ENCODE measurements at regions not wholly inside any gene's neighbourhood (a gene's known extent, or its start where the extent isn't known, plus 50 kb on each side); places are given as distances from the start of the nearest gene placed in this dataset.

- H3K36me3 Mint-ChIP-seq = no peaks in the 10 kb centered on the region
- H3K27ac Mint-ChIP-seq = peak overlapping the region in 1 of 8 donors; percentile 56
- peaks cover 8 to 14% (median 10%) of the 10 kb centered on the region in 5 donors for H3K9me3 Mint-ChIP-seq
- ChIA-PET CTCF (no interaction called here), POLR2A (no interaction called here)
- no peak overlapping the region for H3K4me3 ChIP-seq (ENCODE audit: low read length)
- H3K27me3 Mint-ChIP-seq = no peaks in the 10 kb centered on the region
- DNase-seq = no peak
- no peak overlapping the region for H3K4me3 Mint-ChIP-seq
- H3K27ac ChIP-seq (ENCODE audit: low read depth, low read length) = no peak overlapping the region
- no peaks in the 10 kb centered on the region for H3K27me3 ChIP-seq (ENCODE audit: insufficient read depth, low read length, poor library complexity, severe bottlenecking)
- H3K4me1 Mint-ChIP-seq = no peaks in the 10 kb centered on the region
- no peaks in the 10 kb centered on the region for H3K36me3 ChIP-seq (ENCODE audit: insufficient read depth, low read length)
- H3K4me1 ChIP-seq (ENCODE audit: insufficient read depth, low read length) = no peaks in the 10 kb centered on the region
- no peaks in the 10 kb centered on the region for H3K9me3 ChIP-seq (ENCODE audit: low read length)
These were observed 105.7 kb upstream of the NUDT12 start for GRCh38 chr5:103668281-103668680.

GRCh38 chr5:103667068-103667467 is 104.5 kb upstream of the NUDT12 start:
- no peaks in the 10 kb centered on the region for H3K27me3 ChIP-seq (ENCODE audit: insufficient read depth, low read length, poor library complexity, severe bottlenecking)
- no peak overlapping the region for H3K27ac ChIP-seq (ENCODE audit: low read depth, low read length)
- POLR2A ChIA-PET = no interaction called here
- no peaks in the 10 kb centered on the region for H3K4me1 ChIP-seq (ENCODE audit: insufficient read depth, low read length)
- no peak for DNase-seq
- Mint-ChIP-seq H3K9me3 (peaks cover 15 to 23% (median 18%) of the 10 kb centered on the region in 5 donors), H3K4me3 (no peak overlapping the region), H3K27me3 (no peaks in the 10 kb centered on the region), H3K36me3 (no peaks in the 10 kb centered on the region), H3K4me1 (no peaks in the 10 kb centered on the region), H3K27ac (no peak overlapping the region)
- no peaks in the 10 kb centered on the region for H3K9me3 ChIP-seq (ENCODE audit: low read length)
- no peak overlapping the region for H3K4me3 ChIP-seq (ENCODE audit: low read length)
- no peaks in the 10 kb centered on the region for H3K36me3 ChIP-seq (ENCODE audit: insufficient read depth, low read length)
- CTCF ChIA-PET = no interaction called here

GRCh38 chr5:103657301-103657700 is 94.7 kb upstream of the NUDT12 start:
- no peak overlapping the region for H3K27ac ChIP-seq (ENCODE audit: low read depth, low read length)
- Mint-ChIP-seq H3K27ac (no peak overlapping the region), H3K27me3 (no peaks in the 10 kb centered on the region), H3K4me3 (no peak overlapping the region), H3K9me3 (peaks cover under 1 to 7% (median 4%) of the 10 kb centered on the region in 5 donors), H3K4me1 (no peaks in the 10 kb centered on the region), H3K36me3 (no peaks in the 10 kb centered on the region)
- CTCF ChIA-PET = no interaction called here
- POLR2A ChIA-PET = no interaction called here
- H3K9me3 ChIP-seq (ENCODE audit: low read length) = no peaks in the 10 kb centered on the region
- no peak overlapping the region for H3K4me3 ChIP-seq (ENCODE audit: low read length)
- H3K27me3 ChIP-seq (ENCODE audit: insufficient read depth, low read length, poor library complexity, severe bottlenecking) = no peaks in the 10 kb centered on the region
- H3K4me1 ChIP-seq (ENCODE audit: insufficient read depth, low read length) = no peaks in the 10 kb centered on the region
- no peaks in the 10 kb centered on the region for H3K36me3 ChIP-seq (ENCODE audit: insufficient read depth, low read length)
- DNase-seq = no peak

- no peaks in the 10 kb centered on the region for H3K27me3 ChIP-seq (ENCODE audit: insufficient read depth, low read length, poor library complexity, severe bottlenecking)
- CTCF ChIA-PET = interaction anchor here (1.4 kb wide), 1 partner anchor 8 kb away, joined by 3 read pairs; no protein-coding TSS in a partner anchor
These were observed 85.5 kb upstream of the NUDT12 start for GRCh38 chr5:103648086-103648485.

GRCh38 chr5:103646698-103647614 is 84.4 kb upstream of the NUDT12 start:
- no peaks in the 10 kb centered on the region for H3K4me1 Mint-ChIP-seq
- no peaks in the 10 kb centered on the region for H3K27me3 Mint-ChIP-seq

More at GRCh38 chr5:103648086-103648485, 85.5 kb upstream of the NUDT12 start:
- no peak overlapping the region for H3K27ac ChIP-seq (ENCODE audit: low read depth, low read length)
- Mint-ChIP-seq H3K4me1 (no peaks in the 10 kb centered on the region), H3K36me3 (no peaks in the 10 kb centered on the region), H3K4me3 (no peak overlapping the region), H3K27ac (no peak overlapping the region), H3K27me3 (no peaks in the 10 kb centered on the region), H3K9me3 (peaks cover 0 to 2% (median 0%) of the 10 kb centered on the region in 5 donors)
- no peaks in the 10 kb centered on the region for H3K36me3 ChIP-seq (ENCODE audit: insufficient read depth, low read length)
- no peak for DNase-seq
- H3K9me3 ChIP-seq (ENCODE audit: low read length) = no peaks in the 10 kb centered on the region
- POLR2A ChIA-PET = no interaction called here
- no peak overlapping the region for H3K4me3 ChIP-seq (ENCODE audit: low read length)
- H3K4me1 ChIP-seq (ENCODE audit: insufficient read depth, low read length) = no peaks in the 10 kb centered on the region

GRCh38 chr5:103645816-103646215 is 83.2 kb upstream of the NUDT12 start:
- Mint-ChIP-seq H3K4me3 (no peak overlapping the region), H3K36me3 (no peaks in the 10 kb centered on the region), H3K27me3 (no peaks in the 10 kb centered on the region), H3K4me1 (no peaks in the 10 kb centered on the region), H3K27ac (no peak overlapping the region), H3K9me3 (peaks cover 0 to 2% (median 0%) of the 10 kb centered on the region in 5 donors)
- no peak overlapping the region for H3K4me3 ChIP-seq (ENCODE audit: low read length)
- no peak for DNase-seq
- no peak overlapping the region for H3K27ac ChIP-seq (ENCODE audit: low read depth, low read length)
- no peaks in the 10 kb centered on the region for H3K4me1 ChIP-seq (ENCODE audit: insufficient read depth, low read length)
- POLR2A ChIA-PET = interaction anchor here (0.5 kb wide), 1 partner anchor 1507 kb away, joined by 3 read pairs; no protein-coding TSS in a partner anchor
- no peaks in the 10 kb centered on the region for H3K36me3 ChIP-seq (ENCODE audit: insufficient read depth, low read length)
- H3K27me3 ChIP-seq (ENCODE audit: insufficient read depth, low read length, poor library complexity, severe bottlenecking) = no peaks in the 10 kb centered on the region
- CTCF ChIA-PET = no interaction called here
- no peaks in the 10 kb centered on the region for H3K9me3 ChIP-seq (ENCODE audit: low read length)

More at GRCh38 chr5:103646698-103647614, 84.4 kb upstream of the NUDT12 start:
- Histone ChIP-seq H3K27me3 (ENCODE audit: insufficient read depth, low read length, poor library complexity, severe bottlenecking) (no peaks in the 10 kb centered on the region), H3K9me3 (ENCODE audit: low read length) (no peaks in the 10 kb centered on the region), H3K36me3 (ENCODE audit: insufficient read depth, low read length) (no peaks in the 10 kb centered on the region), H3K27ac (ENCODE audit: low read depth, low read length) (no peak overlapping the region), H3K4me1 (ENCODE audit: insufficient read depth, low read length) (no peaks in the 10 kb centered on the region), H3K4me3 (ENCODE audit: low read length) (no peak overlapping the region)
- no peaks in the 10 kb centered on the region for H3K36me3 Mint-ChIP-seq
- no peak overlapping the region for H3K27ac Mint-ChIP-seq
- ChIA-PET CTCF (no interaction called here), POLR2A (no interaction called here)
- H3K9me3 Mint-ChIP-seq = peaks cover 0 to 2% (median 0%) of the 10 kb centered on the region in 5 donors
- no peak overlapping the region for H3K4me3 Mint-ChIP-seq
- no peak for DNase-seq

- H3K36me3 Mint-ChIP-seq = no peaks in the 10 kb centered on the region
- H3K9me3 Mint-ChIP-seq = no peaks in the 10 kb centered on the region
- CTCF ChIA-PET = no interaction called here
- no peak overlapping the region for H3K4me3 ChIP-seq (ENCODE audit: low read length)
- no peak overlapping the region for H3K27ac ChIP-seq (ENCODE audit: low read depth, low read length)
- DNase-seq = no peak
- H3K27me3 ChIP-seq (ENCODE audit: insufficient read depth, low read length, poor library complexity, severe bottlenecking) = no peaks in the 10 kb centered on the region
- no peaks in the 10 kb centered on the region for H3K4me1 ChIP-seq (ENCODE audit: insufficient read depth, low read length)
- no peak overlapping the region for H3K4me3 Mint-ChIP-seq
- no peaks in the 10 kb centered on the region for H3K4me1 Mint-ChIP-seq
- H3K27me3 Mint-ChIP-seq = no peaks in the 10 kb centered on the region
- H3K27ac Mint-ChIP-seq = no peak overlapping the region
- POLR2A ChIA-PET = no interaction called here
- H3K9me3 ChIP-seq (ENCODE audit: low read length) = no peaks in the 10 kb centered on the region
- no peaks in the 10 kb centered on the region for H3K36me3 ChIP-seq (ENCODE audit: insufficient read depth, low read length)
These were observed 76.4 kb upstream of the NUDT12 start for GRCh38 chr5:103638979-103639378.

GRCh38 chr5:103624675-103625074 is 62.1 kb upstream of the NUDT12 start:
- DNase-seq = no peak
- H3K9me3 Mint-ChIP-seq = peaks cover 0 to 2% (median 0%) of the 10 kb centered on the region in 5 donors
- no peaks in the 10 kb centered on the region for H3K4me1 Mint-ChIP-seq
- no peaks in the 10 kb centered on the region for H3K36me3 Mint-ChIP-seq
- H3K36me3 ChIP-seq (ENCODE audit: insufficient read depth, low read length) = no peaks in the 10 kb centered on the region
- H3K4me3 ChIP-seq (ENCODE audit: low read length) = no peak overlapping the region
- H3K4me1 ChIP-seq (ENCODE audit: insufficient read depth, low read length) = no peaks in the 10 kb centered on the region
- H3K27me3 Mint-ChIP-seq = no peaks in the 10 kb centered on the region
- H3K27ac ChIP-seq (ENCODE audit: low read depth, low read length) = no peak overlapping the region
- no peak overlapping the region for H3K27ac Mint-ChIP-seq
- no peaks in the 10 kb centered on the region for H3K27me3 ChIP-seq (ENCODE audit: insufficient read depth, low read length, poor library complexity, severe bottlenecking)
- CTCF ChIA-PET = no interaction called here
- no peaks in the 10 kb centered on the region for H3K9me3 ChIP-seq (ENCODE audit: low read length)
- POLR2A ChIA-PET = no interaction called here
- no peak overlapping the region for H3K4me3 Mint-ChIP-seq

Measured in CD8-positive, alpha-beta memory T cell (primary cell).